H9 (cell line): ENCODE measurements at regions not wholly inside any gene's neighbourhood (a gene's known extent, or its start where the extent isn't known, plus 50 kb on each side); places are given as distances from the start of the nearest gene placed in this dataset.
A peak's percentile ranks its signal among the peaks of the same experiment; 100 is the strongest.

Experiments
- DNase-seq: peaks from one replicate; pipeline ENCODE4 v3.0.0-alpha.2; 2017
- H2AFZ ChIP-seq: one replicate; pipeline ENCODE4 v1.6.1; 2013; ENCODE audit warnings: mild to moderate bottlenecking, low read length, control low read depth, moderate library complexity
- H2AK5ac ChIP-seq: 2 replicates; pipeline ENCODE4 v1.6.1; 2013; ENCODE audit warnings: low read length, control low read depth, mixed read lengths; ENCODE audit not compliant: insufficient read length
- H2BK120ac ChIP-seq: one replicate; pipeline ENCODE4 v1.6.1; 2013; ENCODE audit warnings: low read depth, mild to moderate bottlenecking, low read length, control low read depth, inconsistent platforms; ENCODE audit not compliant: poor library complexity, severe bottlenecking
- H2BK12ac ChIP-seq: 2 replicates; pipeline ENCODE4 v1.6.1; 2013; ENCODE audit warnings: low read length, control low read depth, mixed read lengths, low read depth; ENCODE audit not compliant: insufficient read length
- H2BK15ac ChIP-seq: 2 replicates; pipeline ENCODE4 v1.6.1; 2013; ENCODE audit warnings: low read depth, low read length, control low read depth
- H2BK20ac ChIP-seq: one replicate; pipeline ENCODE4 v1.6.1; 2013; ENCODE audit warnings: low read depth, mild to moderate bottlenecking, low read length, control low read depth, inconsistent platforms; ENCODE audit not compliant: poor library complexity, severe bottlenecking
- H2BK5ac ChIP-seq: 2 replicates; pipeline ENCODE4 v1.6.1; 2013; ENCODE audit warnings: low read length, control low read depth, mixed read lengths; ENCODE audit not compliant: insufficient read length
- H3K14ac ChIP-seq: 2 replicates; pipeline ENCODE4 v1.6.1; 2013; ENCODE audit warnings: low read length, control low read depth; ENCODE audit not compliant: insufficient read depth
- H3K18ac ChIP-seq: 2 replicates; pipeline ENCODE4 v1.6.1; 2013; ENCODE audit warnings: low read depth, mild to moderate bottlenecking, mixed read lengths, low read length, control low read depth; ENCODE audit not compliant: insufficient read length
- H3K23ac ChIP-seq: 2 replicates; pipeline ENCODE4 v1.6.1; 2013; ENCODE audit warnings: low read length, control low read depth, mixed read lengths, low read depth; ENCODE audit not compliant: insufficient read length
- H3K23me2 ChIP-seq: 2 replicates; pipeline ENCODE4 v1.6.1; 2013; ENCODE audit warnings: low read depth, mild to moderate bottlenecking, mixed read lengths, low read length, control low read depth; ENCODE audit not compliant: insufficient read length, poor library complexity, severe bottlenecking
- H3K27ac ChIP-seq: 2 replicates; pipeline ENCODE4 v1.5.1; 2013; ENCODE audit warnings: low read length, control low read depth, mixed read lengths, low read depth; ENCODE audit not compliant: insufficient read length
- H3K27me3 ChIP-seq: 2 replicates; pipeline ENCODE4 v1.6.1; 2013; ENCODE audit warnings: low read length, control low read depth, inconsistent platforms; ENCODE audit not compliant: insufficient read depth
- H3K4ac ChIP-seq: 2 replicates; pipeline ENCODE4 v1.6.1; 2013; ENCODE audit warnings: low read depth, mild to moderate bottlenecking, control low read depth, inconsistent platforms, low read length, moderate library complexity
- H3K4me1 ChIP-seq: 2 replicates; pipeline ENCODE4 v1.6.1; 2013; ENCODE audit warnings: low read length, control low read depth, inconsistent platforms; ENCODE audit not compliant: insufficient read depth
- H3K4me2 ChIP-seq: 2 replicates; pipeline ENCODE4 v1.6.1; 2013; ENCODE audit warnings: low read length, control low read depth, mixed read lengths; ENCODE audit not compliant: insufficient read length, insufficient read depth
- H3K56ac ChIP-seq: 2 replicates; pipeline ENCODE4 v1.6.1; 2013; ENCODE audit warnings: low read depth, mild to moderate bottlenecking, mixed read lengths, low read length, control low read depth; ENCODE audit not compliant: insufficient read length
- H3K79me1 ChIP-seq: 2 replicates; pipeline ENCODE4 v1.6.1; 2013; ENCODE audit warnings: low read depth, mild to moderate bottlenecking, moderate library complexity, low read length, control low read depth, inconsistent platforms; ENCODE audit not compliant: insufficient read depth, poor library complexity, severe bottlenecking
- H3K79me2 ChIP-seq: 2 replicates; pipeline ENCODE4 v1.6.1; 2013; ENCODE audit warnings: low read length, control low read depth, inconsistent platforms; ENCODE audit not compliant: insufficient read depth
- H3K9ac ChIP-seq: 2 replicates; pipeline ENCODE4 v1.6.1; 2013; ENCODE audit warnings: low read length, control low read depth, mixed read lengths; ENCODE audit not compliant: insufficient read length; ENCODE audit errors: extremely low read depth
- H3K9me3 ChIP-seq: one replicate; pipeline ENCODE4 v1.6.1; 2013; ENCODE audit warnings: low read depth, low read length, inconsistent platforms; ENCODE audit not compliant: control insufficient read depth
- H3T11ph ChIP-seq: one replicate; pipeline ENCODE4 v1.6.1; 2013; ENCODE audit warnings: mild to moderate bottlenecking, low read length, control low read depth, inconsistent platforms
- H4K20me1 ChIP-seq: one replicate; pipeline ENCODE4 v1.6.1; 2013; ENCODE audit not compliant: control insufficient read depth, insufficient read length, insufficient read depth
- H4K5ac ChIP-seq: 2 replicates; pipeline ENCODE4 v1.6.1; 2013; ENCODE audit warnings: low read depth, mild to moderate bottlenecking, mixed read lengths, low read length, control low read depth; ENCODE audit not compliant: insufficient read length
- H4K8ac ChIP-seq: replicated peaks from 2 replicates; pipeline ENCODE4 v1.6.1; 2013; ENCODE audit warnings: low read length, control low read depth, mixed read lengths, low read depth; ENCODE audit not compliant: insufficient read length
- H4K91ac ChIP-seq: 2 replicates; pipeline ENCODE4 v1.6.1; 2013; ENCODE audit warnings: low read depth, mild to moderate bottlenecking, moderate library complexity, mixed read lengths, low read length, control low read depth; ENCODE audit not compliant: insufficient read length
- H3K27ac Mint-ChIP-seq, 3 experiments: 2 replicates in 2 of 3; 3 replicates in 1 of 3; pipeline ENCODE4 v1.8.0; 2020 to 2021; ENCODE audit warnings: mixed read lengths in 3 of 3, mild to moderate bottlenecking in 1 of 3, moderate library complexity in 1 of 3
- H3K27me3 Mint-ChIP-seq: 2 replicates; pipeline ENCODE4 v1.8.0; 2021; ENCODE audit warnings: low read depth, mild to moderate bottlenecking, moderate library complexity, mixed read lengths
- H3K36me3 Mint-ChIP-seq, 3 experiments: 2 replicates in 2 of 3; 3 replicates in 1 of 3; pipeline ENCODE4 v1.8.0; 2020 to 2021; ENCODE audit warnings: low read depth in 3 of 3, mixed read lengths in 3 of 3; ENCODE audit not compliant: insufficient read depth in 1 of 3
- H3K4me1 Mint-ChIP-seq, 2 experiments: 2 replicates each; pipeline ENCODE4 v1.8.0; 2020; ENCODE audit warnings: mixed read lengths in 2 of 2
- H3K4me3 Mint-ChIP-seq, 2 experiments: 2 replicates in 1 of 2; 3 replicates in 1 of 2; pipeline ENCODE4 v1.8.0; 2020 to 2021; ENCODE audit warnings: mild to moderate bottlenecking in 2 of 2, mixed read lengths in 2 of 2, moderate library complexity in 1 of 2
- H3K9me3 Mint-ChIP-seq, 2 experiments: 2 replicates in 1 of 2; 3 replicates in 1 of 2; pipeline ENCODE4 v1.8.0; 2020; ENCODE audit warnings: mild to moderate bottlenecking in 2 of 2, mixed read lengths in 2 of 2, moderate library complexity in 1 of 2
- WGBS: extraction: QIAGEN DNeasy Blood & Tissue Kit; methylation state at CpG from one replicate; pipeline ENCODE4 v1.1.7; 2013; ENCODE audit warnings: missing lambda C conversion rate, low lambda C conversion rate, mixed read lengths; ENCODE audit not compliant: insufficient read length; ENCODE audit errors: extremely low coverage; 5-methylcytosine and 5-hydroxymethylcytosine counted together
- TF ChIP-seq, protein P1 (sequence below): fragments of 200-600 bp; sonication (generic); conservative IDR thresholded peaks from 3 replicates; pipeline ENCODE4 v1.8.0; 2021; ENCODE audit warnings: antibody characterized with exemption, mild to moderate bottlenecking

DNA sequence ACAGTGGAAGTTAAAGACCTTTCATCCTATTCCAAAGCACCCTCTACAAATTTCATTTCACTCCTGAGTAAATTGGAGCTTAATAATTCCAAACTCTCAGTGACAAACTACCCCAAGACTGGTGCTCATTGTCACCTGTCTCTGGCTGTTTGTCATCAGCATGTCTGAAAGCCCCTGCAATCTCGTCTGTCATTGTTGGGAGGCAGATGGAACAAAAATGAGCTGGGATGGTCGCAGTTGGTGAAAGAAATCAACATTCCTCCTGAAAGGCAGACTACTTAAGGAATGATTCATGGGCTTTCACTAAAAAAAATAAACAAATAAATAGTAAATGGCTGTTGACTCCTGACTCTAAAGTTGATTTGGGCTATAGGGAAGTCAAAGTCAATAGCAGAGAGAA lies 69.7 kb upstream of the PALS2 start:
- Histone ChIP-seq H2AK5ac (no peak overlapping the region), H3K23me2 (no peaks in the 10 kb centered on the region), H3K9ac (no peak overlapping the region), H3K23ac (no peak overlapping the region), H4K20me1 (no peaks in the 10 kb centered on the region), H4K91ac (no peak overlapping the region), H3K4ac (no peak overlapping the region), H3K27ac (no peak overlapping the region), H3K14ac (no peak overlapping the region), H3T11ph (no peak overlapping the region), H4K8ac (no peak overlapping the region), H3K4me2 (no peak overlapping the region), H2BK20ac (no peak overlapping the region), H3K27me3 (no peaks in the 10 kb centered on the region), H3K79me1 (no peaks in the 10 kb centered on the region), H3K18ac (no peak overlapping the region), H2AFZ (no peak overlapping the region), H2BK12ac (no peak overlapping the region), H2BK5ac (no peak overlapping the region), H3K79me2 (no peaks in the 10 kb centered on the region), H3K9me3 (no peaks in the 10 kb centered on the region), H4K5ac (no peak overlapping the region), H2BK120ac (no peak overlapping the region), H3K4me1 (peaks cover 4% of the 10 kb centered on the region; the same call in 1 of the 2 replicates), H3K56ac (no peak overlapping the region), H2BK15ac (no peak overlapping the region)
- no peaks in the 10 kb centered on the region for H3K9me3 Mint-ChIP-seq
- H3K27ac Mint-ChIP-seq: peak overlapping the region in 2 of 3 experiments; percentile 28 to 36; a peak in 1 of 7 replicates
- H3K4me3 Mint-ChIP-seq: no peak overlapping the region
- peaks cover 28 to 36% of the 10 kb centered on the region in 2 experiments for H3K4me1 Mint-ChIP-seq
- DNase-seq: no peak
- H3K27me3 Mint-ChIP-seq: no peaks in the 10 kb centered on the region
- WGBS: no CpG with 5 or more reads among the region's 2 CpGs
- TF ChIP-seq, protein P1, sequence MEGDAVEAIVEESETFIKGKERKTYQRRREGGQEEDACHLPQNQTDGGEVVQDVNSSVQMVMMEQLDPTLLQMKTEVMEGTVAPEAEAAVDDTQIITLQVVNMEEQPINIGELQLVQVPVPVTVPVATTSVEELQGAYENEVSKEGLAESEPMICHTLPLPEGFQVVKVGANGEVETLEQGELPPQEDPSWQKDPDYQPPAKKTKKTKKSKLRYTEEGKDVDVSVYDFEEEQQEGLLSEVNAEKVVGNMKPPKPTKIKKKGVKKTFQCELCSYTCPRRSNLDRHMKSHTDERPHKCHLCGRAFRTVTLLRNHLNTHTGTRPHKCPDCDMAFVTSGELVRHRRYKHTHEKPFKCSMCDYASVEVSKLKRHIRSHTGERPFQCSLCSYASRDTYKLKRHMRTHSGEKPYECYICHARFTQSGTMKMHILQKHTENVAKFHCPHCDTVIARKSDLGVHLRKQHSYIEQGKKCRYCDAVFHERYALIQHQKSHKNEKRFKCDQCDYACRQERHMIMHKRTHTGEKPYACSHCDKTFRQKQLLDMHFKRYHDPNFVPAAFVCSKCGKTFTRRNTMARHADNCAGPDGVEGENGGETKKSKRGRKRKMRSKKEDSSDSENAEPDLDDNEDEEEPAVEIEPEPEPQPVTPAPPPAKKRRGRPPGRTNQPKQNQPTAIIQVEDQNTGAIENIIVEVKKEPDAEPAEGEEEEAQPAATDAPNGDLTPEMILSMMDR: no peak
- no peaks in the 10 kb centered on the region for H3K36me3 Mint-ChIP-seq
